GM23338 (cell line): ENCODE measurements at regions not wholly inside any gene's neighbourhood (a gene's known extent, or its start where the extent isn't known, plus 50 kb on each side); places are given as distances from the start of the nearest gene placed in this dataset.

Experiments used
- ATAC-seq: fragments of 200-7000 bp; cut with Tn5 transposase; 3 replicates; pipeline ENCODE4 v1.9.1; 2020
- DNase-seq: peaks from one replicate; pipeline ENCODE4 v3.0.0-alpha.2; 2015; ENCODE audit warnings: low spot score
- H2AFZ ChIP-seq: fragments of 200-600 bp; sonication (generic); 2 replicates; pipeline ENCODE4 v1.8.0; 2016; ENCODE audit warnings: antibody characterized with exemption, mild to moderate bottlenecking, moderate library complexity
- H3F3A ChIP-seq: fragments of 200-600 bp; sonication (generic); replicated peaks from 2 replicates; pipeline ENCODE4 v1.8.0; 2017; ENCODE audit warnings: antibody characterized with exemption, mixed run types, low read depth
- H3K27ac ChIP-seq: fragments of 200-600 bp; sonication (generic); 2 replicates; pipeline ENCODE4 v1.6.1; 2016; ENCODE audit warnings: low read depth
- H3K27me3 ChIP-seq: fragments of 200-600 bp; sonication (generic); 2 replicates; pipeline ENCODE4 v1.8.0; 2016; ENCODE audit warnings: mild to moderate bottlenecking, mixed run types, moderate library complexity; ENCODE audit not compliant: insufficient read depth
- H3K36me3 ChIP-seq: fragments of 200-600 bp; sonication (generic); 2 replicates; pipeline ENCODE4 v1.8.0; 2016; ENCODE audit warnings: mild to moderate bottlenecking; ENCODE audit not compliant: insufficient read depth
- H3K4me1 ChIP-seq: fragments of 200-600 bp; sonication (generic); 2 replicates; pipeline ENCODE4 v1.8.0; 2016; ENCODE audit warnings: mild to moderate bottlenecking, moderate library complexity; ENCODE audit not compliant: insufficient read depth
- H3K4me2 ChIP-seq: fragments of 200-600 bp; sonication (generic); 2 replicates; pipeline ENCODE4 v1.7.1; 2017; ENCODE audit warnings: mixed run types
- H3K4me3 ChIP-seq: fragments of 200-600 bp; sonication (generic); 2 replicates; pipeline ENCODE4 v1.6.1; 2016; ENCODE audit warnings: mixed run types
- H3K79me2 ChIP-seq: fragments of 200-600 bp; sonication (generic); replicated peaks from 2 replicates; pipeline ENCODE4 v1.8.0; 2017; ENCODE audit warnings: mild to moderate bottlenecking; ENCODE audit not compliant: insufficient read depth
- H3K9me2 ChIP-seq: fragments of 200-600 bp; sonication (generic); 2 replicates; pipeline ENCODE4 v1.8.0; 2017; ENCODE audit not compliant: insufficient read depth
- H4K20me1 ChIP-seq: fragments of 200-600 bp; sonication (generic); replicated peaks from 2 replicates; pipeline ENCODE4 v1.8.0; 2017; ENCODE audit warnings: mild to moderate bottlenecking; ENCODE audit not compliant: insufficient read depth
- H3K27ac Mint-ChIP-seq: 2 replicates; pipeline ENCODE4 v1.8.0; 2020; ENCODE audit warnings: inconsistent platforms, mild to moderate bottlenecking, moderate library complexity, mixed read lengths
- H3K27me3 Mint-ChIP-seq: 3 replicates; pipeline ENCODE4 v1.8.0; 2022; ENCODE audit warnings: low read depth, mild to moderate bottlenecking, moderate library complexity, mixed read lengths, inconsistent platforms; ENCODE audit not compliant: insufficient read depth, poor library complexity
- H3K36me3 Mint-ChIP-seq: 3 replicates; pipeline ENCODE4 v1.8.0; 2021; ENCODE audit warnings: low read depth, mild to moderate bottlenecking, inconsistent platforms, moderate library complexity, mixed read lengths
- H3K4me1 Mint-ChIP-seq: 3 replicates; pipeline ENCODE4 v1.8.0; 2020; ENCODE audit warnings: mild to moderate bottlenecking, inconsistent platforms, mixed read lengths
- H3K4me3 Mint-ChIP-seq: 3 replicates; pipeline ENCODE4 v1.8.0; 2021; ENCODE audit warnings: moderate library complexity, mild to moderate bottlenecking, inconsistent platforms, mixed read lengths
- H3K9me3 Mint-ChIP-seq: 3 replicates; pipeline ENCODE4 v1.8.0; 2020; ENCODE audit warnings: moderate library complexity, mild to moderate bottlenecking, inconsistent platforms, mixed read lengths
- CREB1 ChIP-seq: fragments of 250-450 bp; sonication (Bioruptor Pico); IDR thresholded peaks from 2 replicates; pipeline ENCODE4 v1.5.0; 2020; ENCODE audit warnings: low read depth, mild to moderate bottlenecking, moderate library complexity
- EZH2 ChIP-seq: fragments of 200-600 bp; sonication (generic); IDR thresholded peaks from one replicate; pipeline ENCODE4 v1.8.0; 2017; ENCODE audit warnings: antibody characterized with exemption, mild to moderate bottlenecking, low read depth; ENCODE audit not compliant: unreplicated experiment
- EZH2phosphoT487 ChIP-seq: fragments of 200-600 bp; sonication (generic); IDR thresholded peaks from one replicate; pipeline ENCODE4 v1.8.1; 2018; ENCODE audit warnings: antibody characterized with exemption; ENCODE audit not compliant: unreplicated experiment
- JUNB ChIP-seq: IDR thresholded peaks from one replicate; pipeline ENCODE4 v1.6.1; 2016; ENCODE audit warnings: antibody characterized with exemption; ENCODE audit not compliant: unreplicated experiment
- NANOG ChIP-seq: IDR thresholded peaks from 2 replicates; pipeline ENCODE4 v1.6.1; 2016; ENCODE audit warnings: antibody characterized with exemption, borderline replicate concordance
- POLR2AphosphoS5 ChIP-seq: IDR thresholded peaks from 2 replicates; pipeline ENCODE4 v1.6.1; 2016; ENCODE audit warnings: antibody characterized with exemption, low read depth
- STAT1 ChIP-seq: IDR thresholded peaks from one replicate; pipeline ENCODE4 v1.6.1; 2016; ENCODE audit warnings: antibody characterized with exemption; ENCODE audit not compliant: unreplicated experiment
- ZNF114 ChIP-seq: fragments of 250-450 bp; sonication (Bioruptor Pico); IDR thresholded peaks from 2 replicates; pipeline ENCODE4 v1.5.0; 2020; ENCODE audit warnings: mild to moderate bottlenecking, moderate library complexity
- ZNF331 ChIP-seq: fragments of 250-450 bp; sonication (Bioruptor Pico); IDR thresholded peaks from 2 replicates; pipeline ENCODE4 v1.5.0; 2020; ENCODE audit warnings: low read depth, mild to moderate bottlenecking, moderate library complexity
- TF ChIP-seq, protein P1 (sequence below): IDR thresholded peaks from 2 replicates; pipeline ENCODE4 v1.6.1; 2016; ENCODE audit warnings: antibody characterized with exemption
- TF ChIP-seq, protein P2 (sequence below): IDR thresholded peaks from one replicate; pipeline ENCODE4 v1.6.1; 2018; ENCODE audit warnings: antibody characterized with exemption; ENCODE audit not compliant: unreplicated experiment
- TF ChIP-seq, protein P3 (sequence below), 2 experiments: fragments of 200-600 bp in 1 of 2; sonication (generic) in 1 of 2; conservative IDR thresholded peaks; 2 replicates each; pipeline versions ENCODE4 v1.5.1 to v1.6.1; 2016 to 2017; ENCODE audit warnings: antibody characterized with exemption in 2 of 2, low read depth in 2 of 2, mild to moderate bottlenecking in 2 of 2, moderate library complexity in 1 of 2
- TF ChIP-seq, protein P4 (sequence below): fragments of 250-450 bp; sonication (Bioruptor Pico); IDR thresholded peaks from 2 replicates; pipeline ENCODE4 v1.5.0; 2020; ENCODE audit warnings: mild to moderate bottlenecking, moderate library complexity

GRCh38 chr2:8582651-8583399 lies 99.0 kb upstream of the ID2 start:
- no peaks in the 10 kb centered on the region for H3K36me3 Mint-ChIP-seq
- no peaks in the 10 kb centered on the region for H3F3A ChIP-seq
- H3K9me3 Mint-ChIP-seq = no peaks in the 10 kb centered on the region
- H3K4me3 ChIP-seq = no peak overlapping the region; the same call in 1 of the 2 replicates
- H3K4me3 Mint-ChIP-seq = 0 out of 3 replicates have a peak overlapping the region, but pooled peaks have one; percentile 9
- H4K20me1 ChIP-seq = no peaks in the 10 kb centered on the region
- no peaks in the 10 kb centered on the region for H3K27me3 ChIP-seq
- peaks cover 34% of the 10 kb centered on the region for H3K4me1 Mint-ChIP-seq
- TF ChIP-seq, protein P1, sequence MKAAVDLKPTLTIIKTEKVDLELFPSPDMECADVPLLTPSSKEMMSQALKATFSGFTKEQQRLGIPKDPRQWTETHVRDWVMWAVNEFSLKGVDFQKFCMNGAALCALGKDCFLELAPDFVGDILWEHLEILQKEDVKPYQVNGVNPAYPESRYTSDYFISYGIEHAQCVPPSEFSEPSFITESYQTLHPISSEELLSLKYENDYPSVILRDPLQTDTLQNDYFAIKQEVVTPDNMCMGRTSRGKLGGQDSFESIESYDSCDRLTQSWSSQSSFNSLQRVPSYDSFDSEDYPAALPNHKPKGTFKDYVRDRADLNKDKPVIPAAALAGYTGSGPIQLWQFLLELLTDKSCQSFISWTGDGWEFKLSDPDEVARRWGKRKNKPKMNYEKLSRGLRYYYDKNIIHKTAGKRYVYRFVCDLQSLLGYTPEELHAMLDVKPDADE = no peak
- TF ChIP-seq ZNF331 (CRISPR knock-in tag) = no peak
- no peak for TF ChIP-seq CREB1 (CRISPR knock-in tag)
- no peak for TF ChIP-seq EZH2
- TF ChIP-seq, protein P2, sequence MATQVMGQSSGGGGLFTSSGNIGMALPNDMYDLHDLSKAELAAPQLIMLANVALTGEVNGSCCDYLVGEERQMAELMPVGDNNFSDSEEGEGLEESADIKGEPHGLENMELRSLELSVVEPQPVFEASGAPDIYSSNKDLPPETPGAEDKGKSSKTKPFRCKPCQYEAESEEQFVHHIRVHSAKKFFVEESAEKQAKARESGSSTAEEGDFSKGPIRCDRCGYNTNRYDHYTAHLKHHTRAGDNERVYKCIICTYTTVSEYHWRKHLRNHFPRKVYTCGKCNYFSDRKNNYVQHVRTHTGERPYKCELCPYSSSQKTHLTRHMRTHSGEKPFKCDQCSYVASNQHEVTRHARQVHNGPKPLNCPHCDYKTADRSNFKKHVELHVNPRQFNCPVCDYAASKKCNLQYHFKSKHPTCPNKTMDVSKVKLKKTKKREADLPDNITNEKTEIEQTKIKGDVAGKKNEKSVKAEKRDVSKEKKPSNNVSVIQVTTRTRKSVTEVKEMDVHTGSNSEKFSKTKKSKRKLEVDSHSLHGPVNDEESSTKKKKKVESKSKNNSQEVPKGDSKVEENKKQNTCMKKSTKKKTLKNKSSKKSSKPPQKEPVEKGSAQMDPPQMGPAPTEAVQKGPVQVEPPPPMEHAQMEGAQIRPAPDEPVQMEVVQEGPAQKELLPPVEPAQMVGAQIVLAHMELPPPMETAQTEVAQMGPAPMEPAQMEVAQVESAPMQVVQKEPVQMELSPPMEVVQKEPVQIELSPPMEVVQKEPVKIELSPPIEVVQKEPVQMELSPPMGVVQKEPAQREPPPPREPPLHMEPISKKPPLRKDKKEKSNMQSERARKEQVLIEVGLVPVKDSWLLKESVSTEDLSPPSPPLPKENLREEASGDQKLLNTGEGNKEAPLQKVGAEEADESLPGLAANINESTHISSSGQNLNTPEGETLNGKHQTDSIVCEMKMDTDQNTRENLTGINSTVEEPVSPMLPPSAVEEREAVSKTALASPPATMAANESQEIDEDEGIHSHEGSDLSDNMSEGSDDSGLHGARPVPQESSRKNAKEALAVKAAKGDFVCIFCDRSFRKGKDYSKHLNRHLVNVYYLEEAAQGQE = no peak
- no peak for TF ChIP-seq POLR2AphosphoS5
- TF ChIP-seq, protein P3, sequence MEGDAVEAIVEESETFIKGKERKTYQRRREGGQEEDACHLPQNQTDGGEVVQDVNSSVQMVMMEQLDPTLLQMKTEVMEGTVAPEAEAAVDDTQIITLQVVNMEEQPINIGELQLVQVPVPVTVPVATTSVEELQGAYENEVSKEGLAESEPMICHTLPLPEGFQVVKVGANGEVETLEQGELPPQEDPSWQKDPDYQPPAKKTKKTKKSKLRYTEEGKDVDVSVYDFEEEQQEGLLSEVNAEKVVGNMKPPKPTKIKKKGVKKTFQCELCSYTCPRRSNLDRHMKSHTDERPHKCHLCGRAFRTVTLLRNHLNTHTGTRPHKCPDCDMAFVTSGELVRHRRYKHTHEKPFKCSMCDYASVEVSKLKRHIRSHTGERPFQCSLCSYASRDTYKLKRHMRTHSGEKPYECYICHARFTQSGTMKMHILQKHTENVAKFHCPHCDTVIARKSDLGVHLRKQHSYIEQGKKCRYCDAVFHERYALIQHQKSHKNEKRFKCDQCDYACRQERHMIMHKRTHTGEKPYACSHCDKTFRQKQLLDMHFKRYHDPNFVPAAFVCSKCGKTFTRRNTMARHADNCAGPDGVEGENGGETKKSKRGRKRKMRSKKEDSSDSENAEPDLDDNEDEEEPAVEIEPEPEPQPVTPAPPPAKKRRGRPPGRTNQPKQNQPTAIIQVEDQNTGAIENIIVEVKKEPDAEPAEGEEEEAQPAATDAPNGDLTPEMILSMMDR (conservative IDR thresholded peaks at IDR 0.05; ENCODE audit: low read depth in 2 of 2) = no peak
- no peak for TF ChIP-seq JUNB
- no peak for TF ChIP-seq ZNF114 (CRISPR knock-in tag)
- TF ChIP-seq, protein P4, sequence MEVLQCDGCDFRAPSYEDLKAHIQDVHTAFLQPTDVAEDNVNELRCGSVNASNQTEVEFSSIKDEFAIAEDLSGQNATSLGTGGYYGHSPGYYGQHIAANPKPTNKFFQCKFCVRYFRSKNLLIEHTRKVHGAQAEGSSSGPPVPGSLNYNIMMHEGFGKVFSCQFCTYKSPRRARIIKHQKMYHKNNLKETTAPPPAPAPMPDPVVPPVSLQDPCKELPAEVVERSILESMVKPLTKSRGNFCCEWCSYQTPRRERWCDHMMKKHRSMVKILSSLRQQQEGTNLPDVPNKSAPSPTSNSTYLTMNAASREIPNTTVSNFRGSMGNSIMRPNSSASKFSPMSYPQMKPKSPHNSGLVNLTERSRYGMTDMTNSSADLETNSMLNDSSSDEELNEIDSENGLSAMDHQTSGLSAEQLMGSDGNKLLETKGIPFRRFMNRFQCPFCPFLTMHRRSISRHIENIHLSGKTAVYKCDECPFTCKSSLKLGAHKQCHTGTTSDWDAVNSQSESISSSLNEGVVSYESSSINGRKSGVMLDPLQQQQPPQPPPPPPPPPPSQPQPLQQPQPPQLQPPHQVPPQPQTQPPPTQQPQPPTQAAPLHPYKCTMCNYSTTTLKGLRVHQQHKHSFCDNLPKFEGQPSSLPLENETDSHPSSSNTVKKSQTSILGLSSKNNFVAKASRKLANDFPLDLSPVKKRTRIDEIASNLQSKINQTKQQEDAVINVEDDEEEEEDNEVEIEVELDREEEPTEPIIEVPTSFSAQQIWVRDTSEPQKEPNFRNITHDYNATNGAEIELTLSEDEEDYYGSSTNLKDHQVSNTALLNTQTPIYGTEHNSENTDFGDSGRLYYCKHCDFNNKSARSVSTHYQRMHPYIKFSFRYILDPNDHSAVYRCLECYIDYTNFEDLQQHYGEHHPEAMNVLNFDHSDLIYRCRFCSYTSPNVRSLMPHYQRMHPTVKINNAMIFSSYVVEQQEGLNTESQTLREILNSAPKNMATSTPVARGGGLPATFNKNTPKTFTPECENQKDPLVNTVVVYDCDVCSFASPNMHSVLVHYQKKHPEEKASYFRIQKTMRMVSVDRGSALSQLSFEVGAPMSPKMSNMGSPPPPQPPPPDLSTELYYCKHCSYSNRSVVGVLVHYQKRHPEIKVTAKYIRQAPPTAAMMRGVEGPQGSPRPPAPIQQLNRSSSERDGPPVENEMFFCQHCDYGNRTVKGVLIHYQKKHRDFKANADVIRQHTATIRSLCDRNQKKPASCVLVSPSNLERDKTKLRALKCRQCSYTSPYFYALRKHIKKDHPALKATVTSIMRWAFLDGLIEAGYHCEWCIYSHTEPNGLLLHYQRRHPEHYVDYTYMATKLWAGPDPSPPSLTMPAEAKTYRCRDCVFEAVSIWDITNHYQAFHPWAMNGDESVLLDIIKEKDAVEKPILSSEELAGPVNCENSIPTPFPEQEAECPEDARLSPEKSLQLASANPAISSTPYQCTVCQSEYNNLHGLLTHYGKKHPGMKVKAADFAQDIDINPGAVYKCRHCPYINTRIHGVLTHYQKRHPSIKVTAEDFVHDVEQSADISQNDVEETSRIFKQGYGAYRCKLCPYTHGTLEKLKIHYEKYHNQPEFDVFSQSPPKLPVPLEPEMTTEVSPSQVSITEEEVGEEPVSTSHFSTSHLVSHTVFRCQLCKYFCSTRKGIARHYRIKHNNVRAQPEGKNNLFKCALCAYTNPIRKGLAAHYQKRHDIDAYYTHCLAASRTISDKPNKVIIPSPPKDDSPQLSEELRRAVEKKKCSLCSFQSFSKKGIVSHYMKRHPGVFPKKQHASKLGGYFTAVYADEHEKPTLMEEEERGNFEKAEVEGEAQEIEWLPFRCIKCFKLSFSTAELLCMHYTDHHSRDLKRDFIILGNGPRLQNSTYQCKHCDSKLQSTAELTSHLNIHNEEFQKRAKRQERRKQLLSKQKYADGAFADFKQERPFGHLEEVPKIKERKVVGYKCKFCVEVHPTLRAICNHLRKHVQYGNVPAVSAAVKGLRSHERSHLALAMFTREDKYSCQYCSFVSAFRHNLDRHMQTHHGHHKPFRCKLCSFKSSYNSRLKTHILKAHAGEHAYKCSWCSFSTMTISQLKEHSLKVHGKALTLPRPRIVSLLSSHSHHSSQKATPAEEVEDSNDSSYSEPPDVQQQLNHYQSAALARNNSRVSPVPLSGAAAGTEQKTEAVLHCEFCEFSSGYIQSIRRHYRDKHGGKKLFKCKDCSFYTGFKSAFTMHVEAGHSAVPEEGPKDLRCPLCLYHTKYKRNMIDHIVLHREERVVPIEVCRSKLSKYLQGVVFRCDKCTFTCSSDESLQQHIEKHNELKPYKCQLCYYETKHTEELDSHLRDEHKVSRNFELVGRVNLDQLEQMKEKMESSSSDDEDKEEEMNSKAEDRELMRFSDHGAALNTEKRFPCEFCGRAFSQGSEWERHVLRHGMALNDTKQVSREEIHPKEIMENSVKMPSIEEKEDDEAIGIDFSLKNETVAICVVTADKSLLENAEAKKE (CRISPR knock-in tag) = no peak
- TF ChIP-seq STAT1 = no peak
- no peak for TF ChIP-seq EZH2phosphoT487
- no peak for TF ChIP-seq NANOG
- peak overlapping the region; percentile 71; the same call in 1 of the 2 replicates for H3K4me2 ChIP-seq
- H3K27me3 Mint-ChIP-seq = peaks cover 14% of the 10 kb centered on the region
- H3K79me2 ChIP-seq = no peaks in the 10 kb centered on the region
- ATAC-seq (no peak), DNase-seq (no peak)
- no peak overlapping the region for H3K27ac Mint-ChIP-seq
- H3K4me1 ChIP-seq = peaks cover 13% of the 10 kb centered on the region
- no peaks in the 10 kb centered on the region for H3K9me2 ChIP-seq
- no peak overlapping the region for H3K27ac ChIP-seq
- H3K36me3 ChIP-seq = no peaks in the 10 kb centered on the region
- peak overlapping the region; percentile 83; the same call in 1 of the 2 replicates for H2AFZ ChIP-seq
